GM12878 (cell line): ENCODE measurements at regions not wholly inside any gene's neighbourhood (a gene's known extent, or its start where the extent isn't known, plus 50 kb on each side); places are given as distances from the start of the nearest gene placed in this dataset.

ENCODE experiments used
- ATAC-seq: fragments of 200-7000 bp; cut with Tn5 transposase; 3 replicates; pipeline ENCODE4 v1.9.1; 2020; ENCODE audit warnings: mild to moderate bottlenecking, moderate library complexity
- BruUV-seq: library from RNA; stranded (reverse); fragments of 400-500 nt; replicated peaks from 2 replicates; lab custom pipeline; 2021; lab: Mats Ljungman, UMichigan
- CTCF ChIA-PET: fragments of 300-600 bp; sonication (Branson Sonifier 250); formaldehyde crosslinking; extraction: SDS; loops from one replicate; lab custom pipeline; 2021; ENCODE audit warnings: inconsistent platforms; lab: Yijun Ruan, JAX
- POLR2A ChIA-PET: fragments of 350-600 bp; formaldehyde crosslinking; extraction: SDS; loops from one replicate; lab custom pipeline; 2021; ENCODE audit warnings: inconsistent platforms; lab: Charles Lee
- RAD21 ChIA-PET: fragments of 300-600 bp; sonication (Branson Sonifier 250); formaldehyde crosslinking; loops from one replicate; lab custom pipeline; 2023; ENCODE audit warnings: antibody characterized with exemption; ENCODE audit not compliant: unreplicated experiment; lab: Charles Lee
- SMC1A ChIA-PET: fragments of 300-600 bp; sonication (Branson Sonifier 250); formaldehyde crosslinking; loops from one replicate; lab custom pipeline; 2023; ENCODE audit not compliant: unreplicated experiment, uncharacterized antibody; lab: Charles Lee
- DNase-seq: peaks from one replicate; pipeline ENCODE4 v3.0.0-alpha.2; 2011; ENCODE audit warnings: low read depth, low spot score
- FAIRE-seq: peaks from 3 replicates; lab custom pipeline; 2011; peaks lifted over from hg19 to GRCh38; lab: Jason Lieb, UNC
- H2AFZ ChIP-seq: 2 replicates; pipeline ENCODE4 v1.6.0; 2011; ENCODE audit warnings: low read depth, low read length, control low read depth; ENCODE audit not compliant: control insufficient read depth
- H3K27ac ChIP-seq: 2 replicates; pipeline ENCODE4 v1.5.1; 2011; ENCODE audit warnings: control low read depth; ENCODE audit not compliant: control insufficient read depth, insufficient read depth
- H3K27me3 ChIP-seq, 2 experiments: replicated peaks in 1 of 2; 2 replicates each; pipeline versions ENCODE4 v1.6.0 to v1.6.1; 2011; ENCODE audit warnings: low read length in 1 of 2; ENCODE audit not compliant: control insufficient read depth in 2 of 2, insufficient read depth in 2 of 2
- H3K36me3 ChIP-seq, 2 experiments: 2 replicates each; pipeline ENCODE4 v1.5.1; 2011; ENCODE audit warnings: low read length in 1 of 2; ENCODE audit not compliant: control insufficient read depth in 2 of 2, insufficient read depth in 2 of 2
- H3K4me1 ChIP-seq: 2 replicates; pipeline ENCODE4 v1.6.1; 2011; ENCODE audit warnings: mild to moderate bottlenecking, low read length, moderate library complexity, mixed read lengths; ENCODE audit not compliant: control insufficient read depth, insufficient read depth
- H3K4me2 ChIP-seq: 2 replicates; pipeline ENCODE4 v1.6.0; 2011; ENCODE audit warnings: control low read depth; ENCODE audit not compliant: control insufficient read depth, insufficient read depth
- H3K4me3 ChIP-seq: fragments of 200-600 bp; sonication (generic); 2 replicates; pipeline ENCODE4 v1.5.1; 2016
- H3K79me2 ChIP-seq: 2 replicates; pipeline ENCODE4 v1.6.0; 2011; ENCODE audit warnings: low read length; ENCODE audit not compliant: control insufficient read depth, insufficient read depth
- H3K9ac ChIP-seq: 2 replicates; pipeline ENCODE4 v1.8.0; 2011; ENCODE audit warnings: low read length, control low read depth, mixed read lengths; ENCODE audit not compliant: control insufficient read depth, insufficient read depth
- H3K9me3 ChIP-seq: replicated peaks from 3 replicates; pipeline ENCODE4 v1.5.1; 2011; ENCODE audit warnings: mild to moderate bottlenecking, low read length; ENCODE audit not compliant: control insufficient read depth, insufficient read depth
- H4K20me1 ChIP-seq: 2 replicates; pipeline ENCODE4 v1.6.0; 2011; ENCODE audit not compliant: control insufficient read depth, insufficient read depth
- ASH2L ChIP-seq: fragments of 300-600, 200-600 bp; sonication (generic); IDR thresholded peaks from 2 replicates; pipeline ENCODE4 v1.6.1; 2017; ENCODE audit warnings: low read depth, mild to moderate bottlenecking, borderline replicate concordance
- BHLHE40 ChIP-seq, 2 experiments: fragments of 450-650 bp in 1 of 2; IDR thresholded peaks; 2 replicates each; pipeline ENCODE4 v1.6.1; 2011 to 2017; ENCODE audit warnings: low read depth in 2 of 2, borderline replicate concordance in 1 of 2, improper control_type of control experiment in 1 of 2, low read length in 1 of 2, mild to moderate bottlenecking in 1 of 2
- EGR1 ChIP-seq, 2 experiments: IDR thresholded peaks; 1 replicate in 1 of 2; 2 replicates in 1 of 2; pipeline ENCODE4 v1.6.1; 2011 to 2012; ENCODE audit warnings: low read depth in 2 of 2, low read length in 2 of 2, borderline replicate concordance in 1 of 2, mild to moderate bottlenecking in 1 of 2, moderate library complexity in 1 of 2
- KAT2A ChIP-seq: conservative IDR thresholded peaks from 2 replicates; pipeline ENCODE4 v1.6.1; 2011; ENCODE audit warnings: low read depth, low read length; ENCODE audit not compliant: control insufficient read depth
- POU2F2 ChIP-seq: IDR thresholded peaks from 3 replicates; pipeline ENCODE4 v1.6.1; 2011; ENCODE audit warnings: low read depth, mild to moderate bottlenecking, low read length, borderline replicate concordance
- WGBS: methylation state at CpG from one replicate; pipeline ENCODE4 v1.1.6; 2016; ENCODE audit warnings: low lambda C conversion rate; ENCODE audit not compliant: insufficient replicate concordance, insufficient coverage; ENCODE audit errors: missing lambda C conversion rate; 5-methylcytosine and 5-hydroxymethylcytosine counted together
- in situ Hi-C: fragments of 300-500 bp; cut with MboI; formaldehyde crosslinking; loops from 9 replicates; pipeline ENCODE4 v1.14.3; 2018; ENCODE audit warnings: mixed read lengths
- intact Hi-C: fragments of 100-400 bp; cut with micrococcal nuclease; formaldehyde crosslinking; loops from one replicate; pipeline ENCODE4 v1.14.2; 2022; ENCODE audit not compliant: unreplicated experiment
- TF ChIP-seq, protein P1 (sequence below): IDR thresholded peaks from 2 replicates; pipeline ENCODE4 v1.6.1; 2012; ENCODE audit warnings: low read depth, low read length, improper control_type of control experiment
- TF ChIP-seq, protein P2 (sequence below): fragments of 450-650 bp; IDR thresholded peaks from 2 replicates; pipeline ENCODE4 v1.6.1; 2017; ENCODE audit warnings: mild to moderate bottlenecking, moderate library complexity

- FAIRE-seq (no peak), DNase-seq (no peak), ATAC-seq (no peak)
- Histone ChIP-seq H3K9me3 (no peaks in the 10 kb centered on the region), H3K4me3 (no peak overlapping the region), H3K4me1 (no peaks in the 10 kb centered on the region; the same call in 1 of the 2 replicates), H3K4me2 (no peak overlapping the region), H3K9ac (no peak overlapping the region), H3K36me3 (no peaks in the 10 kb centered on the region; a peak in 1 of 4 replicates), H3K27ac (no peak overlapping the region), H3K27me3 (peaks cover 0 to 2% of the 10 kb centered on the region in 2 experiments; a peak in 3 of 4 replicates), H3K79me2 (no peaks in the 10 kb centered on the region), H2AFZ (no peak overlapping the region), H4K20me1 (no peaks in the 10 kb centered on the region)
- intact Hi-C loops: no loop called here
- no TSS peak for BruUV-seq
- TF ChIP-seq POU2F2: no peak
- TF ChIP-seq BHLHE40 (IDR thresholded peaks at IDR 0.05; ENCODE audit: borderline replicate concordance in 1 of 2, low read depth in 2 of 2, low read length in 1 of 2): no peak
- TF ChIP-seq EGR1 (IDR thresholded peaks at IDR 0.05; ENCODE audit: borderline replicate concordance in 1 of 2, low read depth in 2 of 2, low read length in 2 of 2): no peak
- TF ChIP-seq ASH2L: no peak
- RAD21 ChIA-PET: interaction anchor here (1.3 to 1.9 kb wide), 2 partner anchors 13 to 48 kb away, joined by 3 to 5 read pairs; no protein-coding TSS in a partner anchor
- CTCF ChIA-PET: no interaction called here
- POLR2A ChIA-PET: no interaction called here
- in situ Hi-C loops: no loop called here
- 58% methylated on average over 1 of the region's 1 CpG for WGBS
- SMC1A ChIA-PET: no interaction called here
Observed at GRCh38 chr20:19834783-19835182, 76.7 kb downstream of the RIN2 start.

- SMC1A ChIA-PET: interaction anchor here (1.6 kb wide), 1 partner anchor 8 kb away, joined by 7 read pairs; no protein-coding TSS in a partner anchor
- Histone ChIP-seq H3K27me3 (peaks cover 0 to 6% of the 10 kb centered on the region in 2 experiments; a peak in 3 of 4 replicates), H3K9me3 (no peaks in the 10 kb centered on the region), H3K9ac (no peak overlapping the region), H3K4me3 (no peak overlapping the region), H3K79me2 (no peaks in the 10 kb centered on the region), H3K27ac (no peak overlapping the region), H4K20me1 (no peaks in the 10 kb centered on the region), H3K36me3 (no peaks in the 10 kb centered on the region; a peak in 1 of 4 replicates), H3K4me1 (no peaks in the 10 kb centered on the region; the same call in 1 of the 2 replicates), H3K4me2 (no peak overlapping the region), H2AFZ (no peak overlapping the region)
- RAD21 ChIA-PET: no interaction called here
- 29% methylated on average over 9 of the region's 9 CpGs for WGBS
- no TSS peak for BruUV-seq
- TF ChIP-seq, protein P1, sequence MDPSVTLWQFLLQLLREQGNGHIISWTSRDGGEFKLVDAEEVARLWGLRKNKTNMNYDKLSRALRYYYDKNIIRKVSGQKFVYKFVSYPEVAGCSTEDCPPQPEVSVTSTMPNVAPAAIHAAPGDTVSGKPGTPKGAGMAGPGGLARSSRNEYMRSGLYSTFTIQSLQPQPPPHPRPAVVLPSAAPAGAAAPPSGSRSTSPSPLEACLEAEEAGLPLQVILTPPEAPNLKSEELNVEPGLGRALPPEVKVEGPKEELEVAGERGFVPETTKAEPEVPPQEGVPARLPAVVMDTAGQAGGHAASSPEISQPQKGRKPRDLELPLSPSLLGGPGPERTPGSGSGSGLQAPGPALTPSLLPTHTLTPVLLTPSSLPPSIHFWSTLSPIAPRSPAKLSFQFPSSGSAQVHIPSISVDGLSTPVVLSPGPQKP: no peak
- TF ChIP-seq, protein P2, sequence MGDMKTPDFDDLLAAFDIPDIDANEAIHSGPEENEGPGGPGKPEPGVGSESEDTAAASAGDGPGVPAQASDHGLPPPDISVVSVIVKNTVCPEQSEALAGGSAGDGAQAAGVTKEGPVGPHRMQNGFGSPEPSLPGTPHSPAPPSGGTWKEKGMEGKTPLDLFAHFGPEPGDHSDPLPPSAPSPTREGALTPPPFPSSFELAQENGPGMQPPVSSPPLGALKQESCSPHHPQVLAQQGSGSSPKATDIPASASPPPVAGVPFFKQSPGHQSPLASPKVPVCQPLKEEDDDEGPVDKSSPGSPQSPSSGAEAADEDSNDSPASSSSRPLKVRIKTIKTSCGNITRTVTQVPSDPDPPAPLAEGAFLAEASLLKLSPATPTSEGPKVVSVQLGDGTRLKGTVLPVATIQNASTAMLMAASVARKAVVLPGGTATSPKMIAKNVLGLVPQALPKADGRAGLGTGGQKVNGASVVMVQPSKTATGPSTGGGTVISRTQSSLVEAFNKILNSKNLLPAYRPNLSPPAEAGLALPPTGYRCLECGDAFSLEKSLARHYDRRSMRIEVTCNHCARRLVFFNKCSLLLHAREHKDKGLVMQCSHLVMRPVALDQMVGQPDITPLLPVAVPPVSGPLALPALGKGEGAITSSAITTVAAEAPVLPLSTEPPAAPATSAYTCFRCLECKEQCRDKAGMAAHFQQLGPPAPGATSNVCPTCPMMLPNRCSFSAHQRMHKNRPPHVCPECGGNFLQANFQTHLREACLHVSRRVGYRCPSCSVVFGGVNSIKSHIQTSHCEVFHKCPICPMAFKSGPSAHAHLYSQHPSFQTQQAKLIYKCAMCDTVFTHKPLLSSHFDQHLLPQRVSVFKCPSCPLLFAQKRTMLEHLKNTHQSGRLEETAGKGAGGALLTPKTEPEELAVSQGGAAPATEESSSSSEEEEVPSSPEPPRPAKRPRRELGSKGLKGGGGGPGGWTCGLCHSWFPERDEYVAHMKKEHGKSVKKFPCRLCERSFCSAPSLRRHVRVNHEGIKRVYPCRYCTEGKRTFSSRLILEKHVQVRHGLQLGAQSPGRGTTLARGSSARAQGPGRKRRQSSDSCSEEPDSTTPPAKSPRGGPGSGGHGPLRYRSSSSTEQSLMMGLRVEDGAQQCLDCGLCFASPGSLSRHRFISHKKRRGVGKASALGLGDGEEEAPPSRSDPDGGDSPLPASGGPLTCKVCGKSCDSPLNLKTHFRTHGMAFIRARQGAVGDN: no peak
- no peak for TF ChIP-seq KAT2A
- ATAC-seq (no peak), DNase-seq (no peak), FAIRE-seq (no peak)
- POLR2A ChIA-PET: no interaction called here
- in situ Hi-C loops (no loop called here), intact Hi-C loops (no loop called here)
- CTCF ChIA-PET: interaction anchor here (1.0 to 2.7 kb wide), 4 partner anchors 9 to 50 kb away, joined by 3 to 6 read pairs (median 4); no protein-coding TSS in a partner anchor
Observed at GRCh38 chr20:19835533-19836222, 77.6 kb downstream of the RIN2 start.
